ENCODE measurements at regions not wholly inside any gene's neighbourhood (a gene's known extent, or its start where the extent isn't known, plus 50 kb on each side); places are given as distances from the start of the nearest gene placed in this dataset.

DNA sequence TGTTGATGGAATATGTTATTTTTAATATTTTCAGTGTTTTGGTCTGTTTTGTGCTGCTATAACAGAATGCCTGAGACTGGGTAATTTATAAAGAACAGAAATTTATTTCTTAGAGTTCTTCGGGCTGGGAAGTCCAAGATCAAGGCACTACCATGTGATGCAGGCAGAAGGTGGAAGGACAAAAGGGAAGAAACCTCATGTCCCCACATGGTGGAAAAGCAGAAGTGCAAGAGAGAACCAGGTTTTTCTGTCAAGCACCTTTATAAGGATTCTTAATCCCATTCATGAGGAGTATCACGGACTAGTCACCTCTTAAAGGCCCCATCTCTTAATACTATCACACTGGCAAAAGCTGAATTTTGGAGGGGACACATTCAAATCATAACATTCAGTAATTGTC is 57.9 kb upstream of the EPHB3 start:
- intact Hi-C loops (cut with DNase I): no loop called here
- no peak for DNase-seq

- DNase-seq: no peak
- intact Hi-C loops (cut with DNase I): no loop called here
Observed at GRCh38 chr3:184505076-184505878, 56.3 kb upstream of the EPHB3 start.

- no peak for DNase-seq
- intact Hi-C loops (cut with DNase I): no loop called here
Observed at GRCh38 chr3:184506561-184506991, 55.0 kb upstream of the EPHB3 start.

- intact Hi-C loops (cut with DNase I): no loop called here
- DNase-seq: no peak
Observed at GRCh38 chr3:184508938-184509337, 52.6 kb upstream of the EPHB3 start.

GRCh38 chr3:184511741-184512140 is 49.8 kb upstream of the EPHB3 start:
- DNase-seq: no peak
- intact Hi-C loops (cut with DNase I): loop anchor here (5.0 to 10.0 kb wide), 2 partner anchors 94 to 137 kb away; partner anchors contain the start of gene THPO
